H9 (cell line): ENCODE measurements at regions not wholly inside any gene's neighbourhood (a gene's known extent, or its start where the extent isn't known, plus 50 kb on each side); places are given as distances from the start of the nearest gene placed in this dataset.

ENCODE experiments used
- DNase-seq: peaks from one replicate; pipeline ENCODE4 v3.0.0-alpha.2; 2017
- H2AFZ ChIP-seq: one replicate; pipeline ENCODE4 v1.6.1; 2013; ENCODE audit warnings: mild to moderate bottlenecking, low read length, control low read depth, moderate library complexity
- H2AK5ac ChIP-seq: 2 replicates; pipeline ENCODE4 v1.6.1; 2013; ENCODE audit warnings: low read length, control low read depth, mixed read lengths; ENCODE audit not compliant: insufficient read length
- H2BK120ac ChIP-seq: one replicate; pipeline ENCODE4 v1.6.1; 2013; ENCODE audit warnings: low read depth, mild to moderate bottlenecking, low read length, control low read depth, inconsistent platforms; ENCODE audit not compliant: poor library complexity, severe bottlenecking
- H2BK12ac ChIP-seq: 2 replicates; pipeline ENCODE4 v1.6.1; 2013; ENCODE audit warnings: low read length, control low read depth, mixed read lengths, low read depth; ENCODE audit not compliant: insufficient read length
- H2BK15ac ChIP-seq: 2 replicates; pipeline ENCODE4 v1.6.1; 2013; ENCODE audit warnings: low read depth, low read length, control low read depth
- H2BK20ac ChIP-seq: one replicate; pipeline ENCODE4 v1.6.1; 2013; ENCODE audit warnings: low read depth, mild to moderate bottlenecking, low read length, control low read depth, inconsistent platforms; ENCODE audit not compliant: poor library complexity, severe bottlenecking
- H2BK5ac ChIP-seq: 2 replicates; pipeline ENCODE4 v1.6.1; 2013; ENCODE audit warnings: low read length, control low read depth, mixed read lengths; ENCODE audit not compliant: insufficient read length
- H3K14ac ChIP-seq: 2 replicates; pipeline ENCODE4 v1.6.1; 2013; ENCODE audit warnings: low read length, control low read depth; ENCODE audit not compliant: insufficient read depth
- H3K18ac ChIP-seq: 2 replicates; pipeline ENCODE4 v1.6.1; 2013; ENCODE audit warnings: low read depth, mild to moderate bottlenecking, mixed read lengths, low read length, control low read depth; ENCODE audit not compliant: insufficient read length
- H3K23ac ChIP-seq: 2 replicates; pipeline ENCODE4 v1.6.1; 2013; ENCODE audit warnings: low read length, control low read depth, mixed read lengths, low read depth; ENCODE audit not compliant: insufficient read length
- H3K23me2 ChIP-seq: 2 replicates; pipeline ENCODE4 v1.6.1; 2013; ENCODE audit warnings: low read depth, mild to moderate bottlenecking, mixed read lengths, low read length, control low read depth; ENCODE audit not compliant: insufficient read length, poor library complexity, severe bottlenecking
- H3K27ac ChIP-seq: 2 replicates; pipeline ENCODE4 v1.5.1; 2013; ENCODE audit warnings: low read length, control low read depth, mixed read lengths, low read depth; ENCODE audit not compliant: insufficient read length
- H3K27me3 ChIP-seq: 2 replicates; pipeline ENCODE4 v1.6.1; 2013; ENCODE audit warnings: low read length, control low read depth, inconsistent platforms; ENCODE audit not compliant: insufficient read depth
- H3K4ac ChIP-seq: 2 replicates; pipeline ENCODE4 v1.6.1; 2013; ENCODE audit warnings: low read depth, mild to moderate bottlenecking, control low read depth, inconsistent platforms, low read length, moderate library complexity
- H3K4me1 ChIP-seq: 2 replicates; pipeline ENCODE4 v1.6.1; 2013; ENCODE audit warnings: low read length, control low read depth, inconsistent platforms; ENCODE audit not compliant: insufficient read depth
- H3K4me2 ChIP-seq: 2 replicates; pipeline ENCODE4 v1.6.1; 2013; ENCODE audit warnings: low read length, control low read depth, mixed read lengths; ENCODE audit not compliant: insufficient read length, insufficient read depth
- H3K56ac ChIP-seq: 2 replicates; pipeline ENCODE4 v1.6.1; 2013; ENCODE audit warnings: low read depth, mild to moderate bottlenecking, mixed read lengths, low read length, control low read depth; ENCODE audit not compliant: insufficient read length
- H3K79me1 ChIP-seq: 2 replicates; pipeline ENCODE4 v1.6.1; 2013; ENCODE audit warnings: low read depth, mild to moderate bottlenecking, moderate library complexity, low read length, control low read depth, inconsistent platforms; ENCODE audit not compliant: insufficient read depth, poor library complexity, severe bottlenecking
- H3K79me2 ChIP-seq: 2 replicates; pipeline ENCODE4 v1.6.1; 2013; ENCODE audit warnings: low read length, control low read depth, inconsistent platforms; ENCODE audit not compliant: insufficient read depth
- H3K9ac ChIP-seq: 2 replicates; pipeline ENCODE4 v1.6.1; 2013; ENCODE audit warnings: low read length, control low read depth, mixed read lengths; ENCODE audit not compliant: insufficient read length; ENCODE audit errors: extremely low read depth
- H3K9me3 ChIP-seq: one replicate; pipeline ENCODE4 v1.6.1; 2013; ENCODE audit warnings: low read depth, low read length, inconsistent platforms; ENCODE audit not compliant: control insufficient read depth
- H3T11ph ChIP-seq: one replicate; pipeline ENCODE4 v1.6.1; 2013; ENCODE audit warnings: mild to moderate bottlenecking, low read length, control low read depth, inconsistent platforms
- H4K20me1 ChIP-seq: one replicate; pipeline ENCODE4 v1.6.1; 2013; ENCODE audit not compliant: control insufficient read depth, insufficient read length, insufficient read depth
- H4K5ac ChIP-seq: 2 replicates; pipeline ENCODE4 v1.6.1; 2013; ENCODE audit warnings: low read depth, mild to moderate bottlenecking, mixed read lengths, low read length, control low read depth; ENCODE audit not compliant: insufficient read length
- H4K8ac ChIP-seq: replicated peaks from 2 replicates; pipeline ENCODE4 v1.6.1; 2013; ENCODE audit warnings: low read length, control low read depth, mixed read lengths, low read depth; ENCODE audit not compliant: insufficient read length
- H4K91ac ChIP-seq: 2 replicates; pipeline ENCODE4 v1.6.1; 2013; ENCODE audit warnings: low read depth, mild to moderate bottlenecking, moderate library complexity, mixed read lengths, low read length, control low read depth; ENCODE audit not compliant: insufficient read length
- H3K27ac Mint-ChIP-seq, 3 experiments: 2 replicates in 2 of 3; 3 replicates in 1 of 3; pipeline ENCODE4 v1.8.0; 2020 to 2021; ENCODE audit warnings: mixed read lengths in 3 of 3, mild to moderate bottlenecking in 1 of 3, moderate library complexity in 1 of 3
- H3K27me3 Mint-ChIP-seq: 2 replicates; pipeline ENCODE4 v1.8.0; 2021; ENCODE audit warnings: low read depth, mild to moderate bottlenecking, moderate library complexity, mixed read lengths
- H3K36me3 Mint-ChIP-seq, 3 experiments: 2 replicates in 2 of 3; 3 replicates in 1 of 3; pipeline ENCODE4 v1.8.0; 2020 to 2021; ENCODE audit warnings: low read depth in 3 of 3, mixed read lengths in 3 of 3; ENCODE audit not compliant: insufficient read depth in 1 of 3
- H3K4me1 Mint-ChIP-seq, 2 experiments: 2 replicates each; pipeline ENCODE4 v1.8.0; 2020; ENCODE audit warnings: mixed read lengths in 2 of 2
- H3K4me3 Mint-ChIP-seq, 2 experiments: 2 replicates in 1 of 2; 3 replicates in 1 of 2; pipeline ENCODE4 v1.8.0; 2020 to 2021; ENCODE audit warnings: mild to moderate bottlenecking in 2 of 2, mixed read lengths in 2 of 2, moderate library complexity in 1 of 2
- H3K9me3 Mint-ChIP-seq, 2 experiments: 2 replicates in 1 of 2; 3 replicates in 1 of 2; pipeline ENCODE4 v1.8.0; 2020; ENCODE audit warnings: mild to moderate bottlenecking in 2 of 2, mixed read lengths in 2 of 2, moderate library complexity in 1 of 2
- WGBS: extraction: QIAGEN DNeasy Blood & Tissue Kit; methylation state at CpG from one replicate; pipeline ENCODE4 v1.1.7; 2013; ENCODE audit warnings: missing lambda C conversion rate, low lambda C conversion rate, mixed read lengths; ENCODE audit not compliant: insufficient read length; ENCODE audit errors: extremely low coverage; 5-methylcytosine and 5-hydroxymethylcytosine counted together
- TF ChIP-seq, protein P1 (sequence below): fragments of 200-600 bp; sonication (generic); conservative IDR thresholded peaks from 3 replicates; pipeline ENCODE4 v1.8.0; 2021; ENCODE audit warnings: antibody characterized with exemption, mild to moderate bottlenecking

DNA sequence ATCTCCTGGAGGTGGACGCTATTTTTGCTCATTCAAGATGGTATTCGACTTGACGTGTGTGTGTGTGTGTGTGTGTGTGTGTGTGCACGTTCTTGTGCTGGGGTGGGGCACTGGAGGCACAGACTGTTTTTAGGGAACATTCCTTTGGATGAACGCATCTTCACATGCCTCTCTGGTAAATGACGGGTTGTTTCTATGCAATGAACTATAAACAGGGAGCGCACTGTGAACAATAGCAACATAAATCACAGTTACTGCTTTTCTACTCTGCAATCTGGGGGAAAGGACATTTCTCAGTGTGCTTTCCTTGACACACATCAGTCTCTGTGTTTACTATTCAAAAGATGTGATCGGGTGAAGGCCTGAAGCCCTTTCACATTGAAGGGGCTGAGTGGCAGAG lies 120.1 kb upstream of the PITRM1 start:
- no peak overlapping the region for H2BK120ac ChIP-seq
- no peak overlapping the region for H3K4ac ChIP-seq
- no CpG with 5 or more reads among the region's 8 CpGs for WGBS
- H4K5ac ChIP-seq = no peak overlapping the region
- no peaks in the 10 kb centered on the region for H3K79me2 ChIP-seq
- no peak overlapping the region for H2BK5ac ChIP-seq
- no peak overlapping the region for H3K56ac ChIP-seq
- no peak overlapping the region for H4K91ac ChIP-seq
- no peak overlapping the region for H3K23ac ChIP-seq
- H3K4me1 Mint-ChIP-seq = peaks cover 19 to 26% of the 10 kb centered on the region in 2 experiments
- no peak overlapping the region for H3K18ac ChIP-seq
- H3T11ph ChIP-seq = no peak overlapping the region
- no peak overlapping the region for H3K9ac ChIP-seq
- H3K14ac ChIP-seq = no peak overlapping the region
- H2AFZ ChIP-seq = no peak overlapping the region
- H3K27me3 Mint-ChIP-seq = peaks cover 3% of the 10 kb centered on the region; the same call in 1 of the 2 replicates
- TF ChIP-seq, protein P1, sequence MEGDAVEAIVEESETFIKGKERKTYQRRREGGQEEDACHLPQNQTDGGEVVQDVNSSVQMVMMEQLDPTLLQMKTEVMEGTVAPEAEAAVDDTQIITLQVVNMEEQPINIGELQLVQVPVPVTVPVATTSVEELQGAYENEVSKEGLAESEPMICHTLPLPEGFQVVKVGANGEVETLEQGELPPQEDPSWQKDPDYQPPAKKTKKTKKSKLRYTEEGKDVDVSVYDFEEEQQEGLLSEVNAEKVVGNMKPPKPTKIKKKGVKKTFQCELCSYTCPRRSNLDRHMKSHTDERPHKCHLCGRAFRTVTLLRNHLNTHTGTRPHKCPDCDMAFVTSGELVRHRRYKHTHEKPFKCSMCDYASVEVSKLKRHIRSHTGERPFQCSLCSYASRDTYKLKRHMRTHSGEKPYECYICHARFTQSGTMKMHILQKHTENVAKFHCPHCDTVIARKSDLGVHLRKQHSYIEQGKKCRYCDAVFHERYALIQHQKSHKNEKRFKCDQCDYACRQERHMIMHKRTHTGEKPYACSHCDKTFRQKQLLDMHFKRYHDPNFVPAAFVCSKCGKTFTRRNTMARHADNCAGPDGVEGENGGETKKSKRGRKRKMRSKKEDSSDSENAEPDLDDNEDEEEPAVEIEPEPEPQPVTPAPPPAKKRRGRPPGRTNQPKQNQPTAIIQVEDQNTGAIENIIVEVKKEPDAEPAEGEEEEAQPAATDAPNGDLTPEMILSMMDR = no peak
- peak overlapping the region in 2 of 3 experiments; percentile 11 to 26; a peak in 1 of 7 replicates for H3K27ac Mint-ChIP-seq
- H3K4me3 Mint-ChIP-seq = no peak overlapping the region
- no peaks in the 10 kb centered on the region for H3K9me3 ChIP-seq
- DNase-seq = no peak
- no peaks in the 10 kb centered on the region; the same call in 1 of the 2 replicates for H3K4me1 ChIP-seq
- H3K9me3 Mint-ChIP-seq = no peaks in the 10 kb centered on the region
- H3K23me2 ChIP-seq = no peaks in the 10 kb centered on the region
- H4K8ac ChIP-seq = no peak overlapping the region
- no peak overlapping the region for H3K4me2 ChIP-seq
- no peak overlapping the region for H2AK5ac ChIP-seq
- H2BK20ac ChIP-seq = no peak overlapping the region
- no peaks in the 10 kb centered on the region for H3K36me3 Mint-ChIP-seq
- H3K27me3 ChIP-seq = no peaks in the 10 kb centered on the region
- no peaks in the 10 kb centered on the region for H4K20me1 ChIP-seq
- no peaks in the 10 kb centered on the region for H3K79me1 ChIP-seq
- no peak overlapping the region for H2BK12ac ChIP-seq
- H2BK15ac ChIP-seq = no peak overlapping the region
- no peak overlapping the region for H3K27ac ChIP-seq
